ENCODE measurements at regions not wholly inside any gene's neighbourhood (a gene's known extent, or its start where the extent isn't known, plus 50 kb on each side); places are given as distances from the start of the nearest gene placed in this dataset.

DNA sequence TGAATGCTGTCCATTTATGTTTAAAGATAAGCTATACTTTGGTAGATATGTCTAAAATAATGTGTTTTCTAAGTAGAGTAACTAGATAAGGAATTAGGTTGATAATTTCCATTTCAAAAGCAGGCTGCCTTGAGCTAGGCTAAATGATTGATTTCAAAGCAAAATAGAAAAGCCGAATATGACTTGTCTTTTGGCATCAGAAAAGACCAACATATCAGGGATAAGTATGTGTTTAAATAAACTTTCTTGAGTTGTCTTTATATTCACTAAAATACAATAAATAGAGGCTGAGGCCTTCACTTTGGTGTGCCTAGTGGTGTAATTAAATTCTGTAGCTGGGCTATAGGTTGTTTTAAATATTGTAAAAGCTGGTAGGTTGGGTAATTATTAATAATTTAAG lies 569.0 kb downstream of the TAF11L14 start:
- Histone ChIP-seq H3K4me3 (ENCODE audit: low read depth, low read length) (no peak overlapping the region), H3K36me3 (ENCODE audit: control insufficient read depth, insufficient read depth, low read length) (no peaks in the 10 kb centered on the region), H3K27me3 (ENCODE audit: control insufficient read depth, insufficient read depth, low read length) (no peaks in the 10 kb centered on the region)
- TF ChIP-seq, protein P1, sequence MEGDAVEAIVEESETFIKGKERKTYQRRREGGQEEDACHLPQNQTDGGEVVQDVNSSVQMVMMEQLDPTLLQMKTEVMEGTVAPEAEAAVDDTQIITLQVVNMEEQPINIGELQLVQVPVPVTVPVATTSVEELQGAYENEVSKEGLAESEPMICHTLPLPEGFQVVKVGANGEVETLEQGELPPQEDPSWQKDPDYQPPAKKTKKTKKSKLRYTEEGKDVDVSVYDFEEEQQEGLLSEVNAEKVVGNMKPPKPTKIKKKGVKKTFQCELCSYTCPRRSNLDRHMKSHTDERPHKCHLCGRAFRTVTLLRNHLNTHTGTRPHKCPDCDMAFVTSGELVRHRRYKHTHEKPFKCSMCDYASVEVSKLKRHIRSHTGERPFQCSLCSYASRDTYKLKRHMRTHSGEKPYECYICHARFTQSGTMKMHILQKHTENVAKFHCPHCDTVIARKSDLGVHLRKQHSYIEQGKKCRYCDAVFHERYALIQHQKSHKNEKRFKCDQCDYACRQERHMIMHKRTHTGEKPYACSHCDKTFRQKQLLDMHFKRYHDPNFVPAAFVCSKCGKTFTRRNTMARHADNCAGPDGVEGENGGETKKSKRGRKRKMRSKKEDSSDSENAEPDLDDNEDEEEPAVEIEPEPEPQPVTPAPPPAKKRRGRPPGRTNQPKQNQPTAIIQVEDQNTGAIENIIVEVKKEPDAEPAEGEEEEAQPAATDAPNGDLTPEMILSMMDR (IDR thresholded peaks at IDR 0.05; ENCODE audit: insufficient read depth, low read length, poor library complexity, severe bottlenecking) = no peak
- DNase-seq (ENCODE audit: low read depth) = no peak

DNA sequence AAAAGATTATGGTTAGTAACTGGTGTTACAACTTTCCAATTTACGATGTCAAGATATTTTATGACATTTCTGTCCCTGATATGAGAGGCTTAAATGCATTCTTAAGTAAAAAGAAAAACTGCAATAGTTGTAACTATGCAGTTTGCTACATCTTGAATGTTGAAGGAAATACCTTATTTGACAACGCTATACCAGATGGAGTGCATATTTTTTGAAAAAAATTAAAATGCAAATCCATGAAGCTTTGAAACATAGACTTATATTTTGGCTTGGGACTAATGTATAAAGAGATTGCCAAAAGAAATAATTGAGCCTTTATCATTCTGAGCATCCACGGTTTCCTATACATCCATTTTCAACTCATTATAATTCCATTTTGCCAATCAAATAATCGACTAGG lies 579.4 kb downstream of the TAF11L14 start:
- Histone ChIP-seq H3K27me3 (ENCODE audit: control insufficient read depth, insufficient read depth, low read length) (no peaks in the 10 kb centered on the region), H3K36me3 (ENCODE audit: control insufficient read depth, insufficient read depth, low read length) (no peaks in the 10 kb centered on the region), H3K4me3 (ENCODE audit: low read depth, low read length) (no peak overlapping the region)
- DNase-seq (ENCODE audit: low read depth) = no peak
- TF ChIP-seq, protein P1 (IDR thresholded peaks at IDR 0.05; ENCODE audit: insufficient read depth, low read length, poor library complexity, severe bottlenecking) = no peak

DNA sequence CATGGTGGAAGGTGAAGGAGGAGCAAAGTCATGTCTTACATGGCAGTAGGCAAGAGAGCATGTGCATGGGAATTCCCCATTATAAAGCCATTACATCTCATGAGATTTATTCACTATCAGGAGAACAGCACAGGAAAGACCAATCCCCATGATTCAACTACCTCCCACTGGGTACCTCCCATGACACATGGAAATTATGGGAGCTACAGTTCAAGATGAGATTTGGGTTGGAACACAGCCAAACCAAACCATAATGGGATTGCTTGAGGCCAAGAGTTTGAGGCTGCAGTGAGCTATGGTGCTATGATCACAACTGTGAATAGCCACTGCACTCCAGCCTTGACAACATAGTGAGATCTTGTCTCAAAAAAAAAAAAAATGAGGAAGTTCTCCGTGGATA lies 581.8 kb downstream of the TAF11L14 start:
- no peak for DNase-seq (ENCODE audit: low read depth)
- Histone ChIP-seq H3K36me3 (ENCODE audit: control insufficient read depth, insufficient read depth, low read length) (no peaks in the 10 kb centered on the region), H3K27me3 (ENCODE audit: control insufficient read depth, insufficient read depth, low read length) (no peaks in the 10 kb centered on the region), H3K4me3 (ENCODE audit: low read depth, low read length) (no peak overlapping the region)
- TF ChIP-seq, protein P1 (IDR thresholded peaks at IDR 0.05; ENCODE audit: insufficient read depth, low read length, poor library complexity, severe bottlenecking) = no peak

DNA sequence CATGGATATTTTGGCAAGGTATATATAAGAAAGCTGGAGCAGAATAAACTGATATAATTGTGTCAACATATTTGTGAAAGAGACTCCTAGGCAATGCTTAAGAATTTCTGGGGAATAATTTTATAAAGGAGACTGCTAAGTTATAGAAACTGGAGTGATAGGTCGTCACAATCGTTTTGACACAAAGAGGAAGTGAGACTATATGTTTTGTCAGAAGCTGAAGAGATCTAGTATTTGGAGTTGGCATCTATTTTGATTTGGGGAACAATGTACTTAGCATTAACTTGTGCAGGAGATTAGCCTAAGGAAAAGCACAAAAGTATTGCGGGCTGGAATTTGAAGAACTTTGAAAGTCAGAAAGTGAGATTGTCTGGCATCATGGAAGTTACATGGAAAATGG lies 582.5 kb downstream of the TAF11L14 start:
- no peak overlapping the region for H3K4me3 ChIP-seq (ENCODE audit: low read depth, low read length)
- DNase-seq (ENCODE audit: low read depth) = no peak
- H3K27me3 ChIP-seq (ENCODE audit: control insufficient read depth, insufficient read depth, low read length) = no peaks in the 10 kb centered on the region
- TF ChIP-seq, protein P1 (IDR thresholded peaks at IDR 0.05; ENCODE audit: insufficient read depth, low read length, poor library complexity, severe bottlenecking) = no peak
- no peaks in the 10 kb centered on the region for H3K36me3 ChIP-seq (ENCODE audit: control insufficient read depth, insufficient read depth, low read length)

DNA sequence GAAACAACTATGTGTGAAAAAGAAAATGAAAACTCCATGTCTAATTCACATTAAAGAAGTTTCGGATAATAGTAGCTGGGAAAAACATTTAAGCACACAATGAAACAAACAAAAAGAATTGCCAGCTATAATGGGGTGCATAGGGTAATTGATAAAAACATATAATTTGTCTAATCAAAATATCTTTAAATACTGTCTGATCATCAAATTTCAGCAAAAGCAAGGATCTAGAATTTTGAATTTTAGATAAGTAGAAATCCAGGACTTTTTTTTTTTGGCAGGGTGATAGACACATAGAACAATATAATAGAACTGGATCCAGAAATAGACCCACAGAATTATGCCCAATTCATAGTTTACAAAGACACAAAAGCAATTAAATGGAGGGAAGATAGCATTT lies 585.0 kb downstream of the TAF11L14 start:
- TF ChIP-seq, protein P1 (IDR thresholded peaks at IDR 0.05; ENCODE audit: insufficient read depth, low read length, poor library complexity, severe bottlenecking) = no peak
- no peak for DNase-seq (ENCODE audit: low read depth)
- Histone ChIP-seq H3K36me3 (ENCODE audit: control insufficient read depth, insufficient read depth, low read length) (no peaks in the 10 kb centered on the region), H3K4me3 (ENCODE audit: low read depth, low read length) (no peak overlapping the region), H3K27me3 (ENCODE audit: control insufficient read depth, insufficient read depth, low read length) (no peaks in the 10 kb centered on the region)

DNA sequence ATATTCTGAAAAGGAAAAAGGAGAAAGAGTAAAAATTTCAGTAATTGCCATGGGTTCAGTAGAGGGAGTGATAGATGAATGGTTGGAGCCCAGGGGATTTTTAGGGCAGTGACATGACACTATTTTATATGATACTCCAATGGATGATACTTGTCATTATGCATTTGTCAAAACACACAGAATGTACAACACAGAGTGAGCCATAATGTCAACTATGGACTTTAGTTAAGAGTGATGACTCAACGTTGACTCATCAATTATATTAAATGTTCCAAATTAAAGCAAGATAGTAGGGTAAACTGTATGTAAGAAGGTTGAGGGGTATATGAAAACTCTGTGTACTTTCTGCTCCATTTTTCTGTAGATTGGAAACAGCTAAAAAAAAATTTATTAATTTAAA lies 586.4 kb downstream of the TAF11L14 start:
- no peak for DNase-seq (ENCODE audit: low read depth)
- H3K36me3 ChIP-seq (ENCODE audit: control insufficient read depth, insufficient read depth, low read length) = no peaks in the 10 kb centered on the region
- no peaks in the 10 kb centered on the region for H3K27me3 ChIP-seq (ENCODE audit: control insufficient read depth, insufficient read depth, low read length)
- no peak overlapping the region for H3K4me3 ChIP-seq (ENCODE audit: low read depth, low read length)
- TF ChIP-seq, protein P1 (IDR thresholded peaks at IDR 0.05; ENCODE audit: insufficient read depth, low read length, poor library complexity, severe bottlenecking) = no peak

Measured in kidney epithelial cell (primary cell).